ENCODE measurements at regions not wholly inside any gene's neighbourhood (a gene's known extent, or its start where the extent isn't known, plus 50 kb on each side); places are given as distances from the start of the nearest gene placed in this dataset.
A peak's percentile ranks its signal among the peaks of the same experiment; 100 is the strongest.

DNA sequence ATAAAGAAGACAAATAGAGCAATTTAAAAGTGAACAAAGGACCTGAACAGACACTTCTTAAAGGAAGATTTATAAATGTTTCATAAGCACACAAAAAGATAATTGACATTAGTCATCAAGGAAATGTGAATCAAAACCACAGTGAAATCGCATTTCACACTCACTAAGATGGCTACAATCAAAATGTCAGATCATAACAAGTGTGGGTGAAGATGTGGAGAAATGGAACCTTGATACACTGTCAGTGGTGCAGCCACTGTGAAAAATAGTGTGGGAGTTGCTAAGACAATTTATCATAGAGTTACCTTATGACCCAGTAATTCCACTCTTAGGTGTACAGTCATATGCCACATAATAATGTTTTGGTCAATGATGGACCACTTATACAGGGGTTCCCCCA is 54.5 kb upstream of the HTR4 start:
- DNase-seq (ENCODE audit: low read depth in 3 of 3), result peak in 1 of 3 experiments; percentile 10

DNA sequence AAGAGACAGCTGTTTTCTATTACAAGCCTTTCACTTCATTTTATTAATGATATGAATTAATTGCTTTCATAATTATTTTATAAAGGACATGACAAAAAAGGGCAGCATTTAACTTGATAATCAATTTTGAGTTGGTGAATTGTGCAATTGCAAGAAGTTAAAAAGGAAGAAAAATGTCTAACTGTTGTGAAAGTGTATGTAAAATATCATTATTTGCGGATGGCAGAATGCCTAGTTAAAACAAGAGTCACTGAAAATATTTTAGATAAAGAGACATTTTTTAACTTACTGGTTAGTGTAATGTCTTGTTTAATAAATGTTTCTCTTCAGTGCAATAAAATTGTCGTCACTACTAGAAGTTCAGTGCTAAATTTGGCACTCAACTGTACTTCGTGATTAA is 57.6 kb upstream of the HTR4 start:
- DNase-seq (ENCODE audit: low read depth in 3 of 3), result no peak

DNA sequence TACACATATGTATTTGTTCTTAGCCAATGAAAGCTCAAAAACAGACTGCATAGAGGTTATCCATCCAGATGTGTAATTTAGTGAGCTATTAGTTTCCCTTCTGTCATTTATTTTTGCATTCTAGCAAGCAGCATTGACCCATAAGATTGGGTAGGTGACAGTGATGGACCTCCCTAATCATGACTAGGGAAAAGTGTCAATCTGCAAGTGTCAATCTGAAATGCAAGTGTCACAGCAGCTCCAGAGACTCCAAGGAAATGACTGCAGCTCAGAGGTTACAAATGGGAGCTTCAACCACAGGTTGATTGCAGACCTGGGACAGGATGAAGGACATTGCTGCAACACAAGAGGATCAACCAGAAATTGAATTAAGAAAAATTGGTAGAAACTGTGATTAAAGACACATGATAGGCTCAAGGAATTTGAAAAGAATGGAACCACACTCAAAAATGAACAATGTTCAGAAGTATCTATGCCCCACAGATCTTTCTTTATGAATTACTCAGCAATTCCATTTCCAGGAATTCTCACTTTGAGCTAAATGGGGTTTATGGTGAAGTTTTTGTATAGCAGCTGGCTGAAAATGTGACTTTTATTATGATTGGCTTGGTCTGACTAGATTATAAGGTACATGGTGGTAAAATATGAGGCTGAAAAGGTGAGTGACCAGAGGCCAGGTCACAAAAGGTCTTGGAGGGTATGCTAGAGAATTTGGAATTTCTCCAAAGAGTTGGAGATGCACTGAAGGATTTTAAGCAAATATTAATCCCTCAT is 59.6 kb upstream of the HTR4 start:
- no peak for DNase-seq (ENCODE audit: low read depth in 3 of 3)

DNA sequence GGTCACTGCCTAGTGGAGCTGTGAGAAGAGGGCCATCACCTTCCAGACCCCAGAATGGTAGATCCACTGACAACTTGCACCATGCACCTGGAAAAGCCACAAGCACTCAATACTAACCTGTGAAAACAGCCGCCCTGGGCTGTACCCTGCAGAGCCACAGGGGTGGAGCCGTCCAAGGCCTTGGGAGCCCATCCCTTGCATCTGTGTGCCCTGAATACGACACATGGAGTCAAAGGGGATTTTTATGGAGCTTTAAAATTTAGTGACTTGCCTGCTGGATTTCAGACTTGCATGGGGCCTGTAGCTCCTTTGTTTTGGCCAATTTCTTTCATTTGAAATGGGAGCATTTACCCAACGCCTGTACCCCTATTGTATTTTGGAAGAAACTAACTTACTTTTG is 62.4 kb upstream of the HTR4 start:
- DNase-seq (ENCODE audit: low read depth in 3 of 3), result no peak

DNA sequence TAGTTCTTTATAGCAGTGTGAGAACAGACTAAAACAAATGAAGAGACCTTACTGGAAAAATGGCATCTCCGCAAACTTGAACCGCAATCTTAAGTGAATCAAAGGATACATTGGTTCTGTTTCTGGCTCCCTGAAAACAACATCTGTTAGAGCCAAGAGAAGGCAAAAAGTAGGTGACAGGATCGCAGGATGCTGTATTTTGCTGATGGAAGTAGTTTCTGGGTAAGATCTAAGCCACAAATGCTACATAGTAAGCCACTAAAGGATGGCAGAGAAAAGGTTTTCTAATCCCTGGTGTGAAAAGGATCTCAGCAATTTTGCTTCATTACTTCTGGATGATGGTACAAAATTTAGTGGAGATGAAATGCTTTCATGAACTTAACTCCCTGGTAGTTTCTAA is 63.3 kb upstream of the HTR4 start:
- DNase-seq (ENCODE audit: low read depth in 3 of 3), result no peak

DNA sequence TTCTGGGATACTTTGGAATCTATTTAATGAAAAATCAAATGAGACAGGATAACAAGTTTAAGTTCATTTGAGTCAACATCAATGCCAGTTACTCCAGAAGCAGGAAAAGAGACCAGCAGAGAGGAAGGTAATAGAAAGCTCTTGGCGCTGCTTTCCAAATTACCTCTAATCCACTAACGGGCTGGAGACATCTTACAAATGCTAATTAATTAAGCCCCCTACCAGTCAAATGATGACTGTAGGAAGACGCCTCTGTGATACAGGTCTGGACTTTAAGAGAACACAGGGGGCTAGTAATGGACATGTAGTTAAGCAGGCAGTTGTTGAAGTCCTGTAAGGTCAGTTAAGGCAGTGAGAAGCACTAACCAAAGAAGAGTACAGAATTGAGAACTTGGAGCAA is 65.3 kb upstream of the HTR4 start:
- DNase-seq (ENCODE audit: low read depth in 3 of 3), result no peak

DNA sequence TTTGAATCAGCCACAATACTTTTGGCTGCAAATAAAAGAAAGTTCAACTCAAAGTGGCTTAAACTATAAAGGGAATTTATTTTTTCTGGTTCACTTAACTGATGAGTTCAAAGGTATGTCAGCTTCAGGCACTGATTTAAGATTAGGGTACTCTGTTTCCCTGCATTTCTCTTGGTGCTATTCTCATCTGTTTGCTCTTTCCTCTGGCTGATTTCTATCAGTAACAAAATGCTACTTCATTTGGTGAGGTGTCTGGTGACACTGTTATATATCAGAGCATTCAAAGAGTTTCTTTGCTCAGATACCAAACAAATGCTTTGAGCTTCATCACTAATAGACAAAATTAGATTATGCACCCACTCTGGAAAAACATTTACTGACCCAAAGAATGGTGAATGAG is 65.9 kb upstream of the HTR4 start:
- no peak for DNase-seq (ENCODE audit: low read depth in 3 of 3)

DNA sequence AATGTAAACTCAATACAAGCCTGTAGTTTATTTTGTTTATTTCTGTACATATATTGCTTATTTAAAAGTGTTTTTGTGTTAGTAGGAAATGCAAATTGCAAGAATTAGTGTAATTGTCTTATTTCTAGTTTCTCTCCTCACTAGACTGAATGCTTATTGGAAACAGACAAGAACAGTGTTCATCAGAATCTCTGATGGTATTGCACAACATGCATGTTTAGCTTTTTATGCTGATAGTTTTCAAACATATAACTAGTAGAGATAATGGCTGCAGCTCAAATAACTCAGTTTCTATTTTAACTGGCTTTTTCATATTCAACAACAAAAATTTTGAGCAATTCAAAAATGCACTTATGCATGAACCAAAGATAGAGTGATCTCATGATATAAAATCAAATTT is 68.8 kb upstream of the HTR4 start:
- DNase-seq (ENCODE audit: low read depth in 3 of 3), result no peak

DNA sequence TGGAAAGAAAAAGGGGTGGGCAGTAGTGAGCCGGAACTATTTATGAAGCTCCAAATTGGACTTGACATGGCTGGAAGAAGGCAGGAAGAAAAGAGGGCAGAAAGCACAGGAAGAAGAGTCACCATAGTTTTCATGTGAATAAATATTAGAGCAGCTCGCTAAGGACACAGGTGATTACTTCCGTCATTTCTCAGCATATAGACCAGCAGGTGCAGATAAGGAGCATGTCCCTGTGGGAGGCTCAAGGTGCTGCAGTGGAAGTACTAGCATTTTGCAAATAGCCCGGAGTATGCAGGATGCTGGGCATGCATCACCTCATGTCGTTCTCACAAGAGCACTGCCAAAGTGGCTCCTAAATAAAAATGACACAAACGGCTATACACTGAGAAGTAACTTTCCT is 71.3 kb upstream of the HTR4 start:
- no peak for DNase-seq (ENCODE audit: low read depth in 3 of 3)

DNA sequence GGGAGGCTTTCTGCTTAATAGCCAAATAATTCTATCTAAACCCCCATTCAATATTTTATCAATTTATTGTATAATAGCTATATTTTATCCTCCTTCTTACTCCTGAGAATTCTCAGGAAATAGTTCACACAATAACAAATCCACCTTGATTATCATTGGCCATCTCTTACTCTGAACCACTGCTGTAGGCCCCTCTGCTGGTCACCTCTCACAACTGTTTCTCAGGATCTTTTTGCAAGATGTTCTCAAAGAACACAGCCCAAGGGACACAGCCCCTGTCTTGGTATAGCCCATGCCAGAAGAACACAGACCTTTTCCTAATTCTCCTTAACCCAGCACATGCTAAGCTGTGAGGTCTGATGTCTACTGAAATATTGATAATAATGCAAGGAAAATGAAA is 74.9 kb upstream of the HTR4 start:
- no peak for DNase-seq (ENCODE audit: low read depth in 3 of 3)

DNA sequence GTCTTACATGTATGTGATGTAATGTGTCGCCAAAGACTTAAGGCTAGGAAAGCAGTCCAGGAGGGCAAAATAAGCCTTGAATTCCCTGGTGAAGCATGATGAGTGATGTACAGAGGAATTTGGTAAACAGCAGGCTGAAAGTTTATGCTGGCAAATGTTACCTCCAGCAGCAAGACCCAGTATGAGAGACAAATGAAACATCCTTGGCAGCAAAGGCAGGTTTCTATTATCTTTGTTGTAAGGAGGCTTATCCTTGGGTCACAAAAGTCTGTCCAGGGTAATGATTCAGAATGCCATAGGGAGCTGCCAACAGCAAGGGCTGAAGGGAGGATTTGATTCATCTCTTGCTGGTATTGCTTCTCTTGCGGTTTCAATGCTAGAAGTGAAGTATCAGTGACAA is 75.9 kb upstream of the HTR4 start:
- DNase-seq (ENCODE audit: low read depth in 3 of 3), result no peak

DNA sequence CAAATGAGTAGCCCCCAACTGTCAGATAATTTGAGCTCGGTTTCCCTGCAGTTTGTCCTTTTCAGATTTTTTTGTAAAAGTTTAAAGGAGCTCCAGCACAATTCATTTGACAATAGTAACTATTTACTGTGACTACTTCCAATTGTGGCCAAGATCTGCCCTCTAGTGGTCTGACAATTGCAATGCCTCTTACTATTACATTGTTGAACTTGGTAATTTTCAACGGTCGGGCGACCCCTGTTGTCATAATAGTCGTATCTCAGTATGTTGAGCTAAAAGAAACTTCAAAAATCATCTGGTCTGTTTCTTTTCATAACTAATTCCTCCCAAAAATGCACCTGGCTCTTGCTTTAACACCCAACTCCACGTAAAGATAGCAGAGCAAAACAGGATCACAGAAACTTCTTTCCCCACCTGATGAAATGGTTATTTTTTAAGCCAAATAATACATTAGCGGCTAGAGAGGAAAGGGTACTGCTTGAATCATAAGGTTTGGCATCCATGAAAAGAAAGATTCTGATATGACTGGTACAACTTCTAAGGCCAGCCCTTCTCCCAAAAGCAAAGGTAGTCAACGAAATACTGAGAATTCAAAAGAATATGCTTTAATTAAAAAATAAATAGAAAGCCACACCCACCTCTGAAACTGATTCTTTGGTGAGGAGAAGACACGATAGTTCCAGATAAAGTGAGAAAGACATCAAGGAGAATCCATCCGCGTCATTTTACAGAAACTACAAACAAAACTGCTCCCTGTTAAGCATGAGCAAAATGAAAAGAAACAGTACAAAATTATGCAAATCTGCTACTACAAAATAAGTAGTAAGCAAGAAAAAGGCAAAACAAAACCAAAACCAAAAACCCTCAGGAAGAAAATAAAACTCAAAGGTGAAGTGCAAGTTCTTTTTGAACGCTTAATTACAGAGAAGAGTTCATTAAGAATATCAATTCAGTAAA is 76.9 kb upstream of the HTR4 start:
- peak; percentile 50 to 67 (median 51) for DNase-seq (ENCODE audit: low read depth in 3 of 3)

DNA sequence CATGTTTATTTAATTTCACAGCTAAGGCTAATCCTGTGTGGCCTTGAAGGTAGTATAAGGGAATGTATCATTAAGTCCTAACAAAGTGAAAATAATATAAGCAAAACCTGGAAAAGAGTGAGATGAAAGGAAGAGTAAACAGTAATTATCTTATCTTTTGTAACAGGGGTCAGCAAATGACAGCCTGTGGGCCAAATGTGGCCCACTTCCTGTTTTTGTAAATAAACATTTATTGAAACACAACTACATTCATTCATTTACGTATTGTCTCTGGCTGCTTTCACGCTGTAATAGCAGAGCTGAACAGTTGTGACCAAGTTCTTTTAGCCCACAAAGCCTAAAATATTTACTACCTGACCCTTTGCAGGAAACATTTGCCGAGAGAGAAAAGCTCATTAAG is 78.4 kb upstream of the HTR4 start:
- no peak for DNase-seq (ENCODE audit: low read depth in 3 of 3)

DNA sequence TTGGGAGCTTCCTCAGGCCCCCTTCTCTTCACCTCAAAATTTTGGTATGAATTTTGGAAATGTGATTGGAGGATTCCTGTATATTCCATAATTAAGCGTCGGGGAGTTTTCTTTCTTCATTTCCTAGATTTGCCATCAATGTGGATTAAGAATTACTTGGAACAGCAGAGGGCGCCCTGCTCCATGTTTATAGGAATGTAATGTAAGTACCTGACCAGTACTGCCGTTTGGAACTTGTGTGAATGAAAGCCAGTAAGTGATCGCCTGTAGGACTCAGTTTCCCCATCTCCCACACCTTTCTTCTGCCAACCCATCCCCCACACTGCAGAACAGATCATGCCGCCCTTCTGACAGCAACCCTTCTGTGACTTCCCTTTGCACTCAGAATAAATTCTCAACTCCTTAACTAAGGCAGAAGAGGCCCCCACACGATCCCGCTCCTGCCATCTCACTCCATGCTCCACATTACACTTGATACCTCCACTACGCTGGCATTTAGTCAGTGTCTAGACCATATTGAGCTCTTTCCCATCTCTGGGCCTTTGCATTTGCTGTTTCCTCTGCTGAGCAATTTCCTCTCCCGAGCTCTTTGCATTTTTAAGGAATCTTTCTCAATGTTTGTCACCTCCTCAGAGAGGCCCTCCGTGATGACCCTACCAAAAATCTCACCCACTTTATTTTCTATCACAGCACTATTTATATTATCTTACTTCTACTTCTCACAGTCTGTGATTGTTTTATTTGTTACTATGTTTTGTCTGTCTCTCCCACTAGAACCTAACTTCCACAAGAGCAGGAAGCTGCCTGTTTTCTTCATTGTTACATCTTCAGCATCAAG is 79.5 kb upstream of the HTR4 start:
- peak; percentile 47 to 63 (median 58) for DNase-seq (ENCODE audit: low read depth in 3 of 3)

DNA sequence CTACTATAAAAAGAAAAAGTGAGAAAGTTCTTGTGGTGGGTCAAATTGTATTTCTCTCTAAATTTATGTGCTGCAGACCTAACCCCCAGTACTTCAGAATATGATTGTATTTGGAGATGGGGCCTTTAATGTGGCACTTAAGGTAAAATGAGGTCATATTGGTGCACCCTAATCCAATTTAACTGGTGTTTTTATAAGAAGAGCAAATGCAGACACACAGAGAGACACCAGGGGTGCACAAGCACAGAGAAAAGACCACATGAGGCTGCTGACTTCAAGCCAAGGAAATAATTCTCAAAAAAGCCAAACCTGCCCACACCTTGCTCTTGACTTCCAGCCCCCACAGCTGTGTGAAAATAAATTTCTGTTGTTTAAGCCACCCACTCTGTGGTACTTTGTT is 80.2 kb upstream of the HTR4 start:
- DNase-seq (ENCODE audit: low read depth in 3 of 3), result no peak

DNA sequence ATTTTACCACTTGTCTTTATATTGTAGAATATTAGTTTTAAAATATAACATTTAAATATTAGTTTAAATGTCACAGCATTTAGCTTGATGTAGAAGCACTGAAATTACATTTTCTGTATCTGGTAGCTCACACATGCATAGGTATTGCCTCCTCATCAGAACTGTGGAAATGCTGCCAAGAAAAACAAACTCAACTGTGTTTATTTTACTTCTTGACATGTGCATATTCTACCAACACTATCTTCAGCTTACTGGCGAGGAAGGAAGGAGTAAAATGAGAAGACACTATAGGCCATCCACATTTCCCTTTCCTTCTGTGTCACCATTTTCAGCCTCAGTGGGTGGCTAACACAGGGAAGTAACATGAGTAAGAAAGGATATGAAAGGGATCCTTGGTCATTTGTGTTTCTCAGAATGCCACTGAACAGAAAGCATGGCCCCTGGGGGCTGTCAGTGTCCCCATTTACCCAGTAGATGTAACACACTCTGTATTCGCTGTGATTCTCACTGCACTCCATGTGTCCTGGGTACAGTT is 81.0 kb upstream of the HTR4 start:
- DNase-seq (ENCODE audit: low read depth in 3 of 3), result no peak

DNA sequence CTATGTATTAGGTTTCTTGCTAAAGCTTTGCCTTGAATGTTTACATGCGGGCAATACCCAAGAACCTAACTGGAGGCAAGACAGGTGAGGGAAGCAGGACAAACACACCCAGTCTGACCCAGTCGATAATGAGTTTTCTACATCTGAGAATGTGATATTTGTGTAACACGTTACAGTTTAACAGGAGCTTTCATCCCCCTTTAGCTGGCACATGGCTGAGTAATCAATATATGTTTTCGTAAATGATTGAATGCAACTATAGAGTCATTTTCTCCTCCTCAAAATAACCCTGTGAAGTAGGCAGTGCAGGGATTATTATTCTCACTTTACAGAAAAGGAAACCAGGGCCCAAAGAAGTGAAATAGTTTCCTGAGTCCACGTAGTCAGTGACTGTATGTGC is 84.7 kb upstream of the HTR4 start:
- no peak for DNase-seq (ENCODE audit: low read depth in 3 of 3)

DNA sequence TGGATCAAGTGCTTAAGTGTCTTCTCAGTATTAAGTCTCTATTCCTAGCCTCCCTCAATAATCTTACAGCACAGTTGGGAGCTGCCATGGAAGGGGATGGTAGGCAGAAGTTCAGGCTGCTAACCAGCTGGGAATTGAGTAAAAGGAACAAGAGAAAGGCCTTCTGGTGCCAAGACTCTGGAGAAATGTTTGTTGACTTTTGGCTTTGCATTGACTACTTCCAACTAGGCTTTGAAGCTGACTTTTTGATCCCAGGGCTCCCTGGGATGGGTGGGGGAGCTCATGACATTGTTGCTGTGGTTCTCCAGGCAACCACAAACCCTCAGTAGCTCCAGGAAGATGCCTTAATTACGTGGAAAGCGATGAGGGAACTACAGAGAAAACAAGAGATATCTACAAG is 85.2 kb upstream of the HTR4 start:
- no peak for DNase-seq (ENCODE audit: low read depth in 3 of 3)

DNA sequence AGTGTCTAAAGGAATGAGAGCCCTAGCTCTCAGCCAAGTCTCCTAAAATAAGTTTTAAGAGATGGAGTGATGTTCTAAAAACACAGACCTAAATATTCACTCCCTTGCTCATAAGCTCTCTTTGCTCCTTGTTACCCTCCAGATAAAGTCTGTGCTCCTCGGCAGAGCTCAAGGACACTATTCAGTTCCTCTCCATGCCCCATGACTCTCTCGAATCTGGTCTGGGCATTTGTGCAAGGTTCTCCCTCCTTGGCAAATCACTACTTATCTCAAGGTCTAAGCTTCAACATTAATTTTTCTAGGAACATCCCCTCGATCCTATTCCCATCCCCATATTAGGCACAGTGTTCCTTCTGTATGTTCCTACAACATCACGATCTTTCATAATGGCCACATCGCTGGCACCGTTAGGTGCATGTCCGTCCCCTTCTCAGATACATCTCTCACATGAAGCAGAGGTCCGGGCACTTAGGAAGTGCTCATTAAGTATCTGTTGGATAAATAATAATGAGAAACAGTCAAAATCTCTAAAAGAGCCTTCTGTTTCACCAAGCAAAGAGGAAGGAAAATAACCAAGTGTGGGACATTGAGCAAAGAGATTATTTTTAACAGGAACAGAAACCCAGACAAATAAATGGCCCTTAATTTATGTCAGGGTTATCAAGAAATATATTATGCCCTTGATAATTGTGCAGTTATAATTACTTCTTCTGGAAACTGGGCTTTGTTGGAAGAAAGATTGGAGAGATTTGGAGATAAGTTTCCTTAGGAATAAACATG is 85.9 kb upstream of the HTR4 start:
- DNase-seq (ENCODE audit: low read depth in 3 of 3), result no peak

DNA sequence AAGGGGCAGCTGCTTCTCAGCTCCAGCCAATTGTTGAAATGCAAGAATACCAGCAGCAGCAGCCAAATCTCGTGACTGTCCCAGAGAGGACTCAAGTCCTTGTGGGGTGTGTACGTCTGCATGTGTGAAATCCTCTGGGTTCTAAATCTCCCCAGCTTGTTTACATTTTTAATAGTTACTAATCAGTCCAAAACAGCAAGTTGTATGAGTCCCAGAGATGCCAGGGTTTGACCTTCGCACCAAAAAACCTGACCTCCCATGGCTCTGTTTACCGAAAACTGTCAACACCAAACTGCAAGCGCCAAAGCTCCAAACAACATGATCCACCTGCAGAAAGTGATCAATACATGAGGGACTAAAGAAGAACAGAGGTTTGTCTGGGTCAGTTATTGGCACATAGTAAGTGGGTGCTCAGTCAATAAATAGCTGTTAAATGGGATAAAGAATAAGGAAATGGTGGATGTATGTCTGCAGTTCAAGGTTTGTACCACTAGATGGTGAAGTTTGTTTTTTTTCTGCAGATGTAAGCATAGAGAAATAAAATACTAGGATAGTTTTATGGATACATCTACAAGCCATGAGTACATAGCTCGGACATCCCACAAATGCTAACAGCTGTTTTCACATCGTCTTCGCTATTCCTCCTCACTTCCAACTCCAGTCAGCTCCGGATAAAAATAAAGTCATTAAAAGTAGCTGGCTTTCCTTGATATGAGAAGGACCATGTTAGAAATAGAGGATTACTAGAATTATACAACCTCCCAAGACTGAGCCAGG is 85.3 kb upstream of the ADRB2 start:
- DNase-seq (ENCODE audit: low read depth in 3 of 3), result no peak

All from stimulated activated CD4-positive, alpha-beta T cell treated with anti-CD3 and anti-CD28 coated beads, TNF-alpha, amount 100 ng/mL, for 24 hours (primary cell).